Left ventricle myocardium inferior (tissue), 1 donor: ENCODE measurements at regions not wholly inside any gene's neighbourhood (a gene's known extent, or its start where the extent isn't known, plus 50 kb on each side); places are given as distances from the start of the nearest gene placed in this dataset.

Source experiments
- DNase-seq: peaks from one replicate; pipeline ENCODE4 v3.0.0-alpha.2; 2020
- H3K27ac ChIP-seq: fragments of 200-600 bp; replicated peaks from 2 replicates; pipeline ENCODE4 v1.8.0; 2021
- H3K27me3 ChIP-seq: fragments of 200-600 bp; 2 replicates; pipeline ENCODE4 v1.8.0; 2021; ENCODE audit warnings: low read depth
- H3K36me3 ChIP-seq: fragments of 200-600 bp; 2 replicates; pipeline ENCODE4 v1.8.0; 2021
- H3K4me1 ChIP-seq: fragments of 200-600 bp; 2 replicates; pipeline ENCODE4 v1.8.0; 2021
- H3K4me3 ChIP-seq: fragments of 200-600 bp; 2 replicates; pipeline ENCODE4 v1.8.0; 2021; ENCODE audit warnings: mild to moderate bottlenecking, moderate library complexity
- H3K9me3 ChIP-seq: fragments of 200-600 bp; replicated peaks from 2 replicates; pipeline ENCODE4 v1.8.0; 2021
- intact Hi-C: fragments of 100-400 bp; cut with micrococcal nuclease; formaldehyde crosslinking; loops from one replicate; pipeline ENCODE4 v1.11.0; 2022
- TF ChIP-seq, protein P1 (sequence below): fragments of 200-600 bp; IDR thresholded peaks from 2 replicates; pipeline ENCODE4 v1.8.0; 2021; ENCODE audit warnings: antibody characterized with exemption, mild to moderate bottlenecking, borderline replicate concordance
- donor health status: DM: no; HTN: yes; CAD: no; lungs with severe emphysema.

DNA sequence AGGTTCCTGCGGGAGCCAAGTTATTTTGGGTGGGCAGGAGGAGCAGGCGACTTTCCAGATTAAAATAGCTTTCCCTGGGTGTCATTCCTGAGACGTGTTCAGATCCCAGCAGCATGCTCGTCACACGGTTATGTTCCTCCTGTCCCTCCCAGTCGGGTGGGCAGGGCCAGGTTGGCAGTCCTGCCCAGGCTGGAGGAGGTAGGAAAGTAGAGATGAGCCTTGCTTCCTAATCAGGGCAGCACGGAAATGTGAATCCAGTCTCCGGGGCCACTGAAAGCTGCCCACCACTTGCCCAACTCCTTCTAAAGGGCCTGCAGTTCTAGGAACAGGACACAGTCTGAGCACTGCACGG, 137.0 kb downstream of the MRPL14 start:
- intact Hi-C loops, result no loop called here
- Histone ChIP-seq H3K4me3 (peak overlapping the region; percentile 1), H3K9me3 (no peaks in the 10 kb centered on the region), H3K4me1 (peaks cover 59% of the 10 kb centered on the region), H3K27me3 (no peaks in the 10 kb centered on the region), H3K27ac (peak overlapping the region; percentile 93), H3K36me3 (no peaks in the 10 kb centered on the region)
- TF ChIP-seq, protein P1, sequence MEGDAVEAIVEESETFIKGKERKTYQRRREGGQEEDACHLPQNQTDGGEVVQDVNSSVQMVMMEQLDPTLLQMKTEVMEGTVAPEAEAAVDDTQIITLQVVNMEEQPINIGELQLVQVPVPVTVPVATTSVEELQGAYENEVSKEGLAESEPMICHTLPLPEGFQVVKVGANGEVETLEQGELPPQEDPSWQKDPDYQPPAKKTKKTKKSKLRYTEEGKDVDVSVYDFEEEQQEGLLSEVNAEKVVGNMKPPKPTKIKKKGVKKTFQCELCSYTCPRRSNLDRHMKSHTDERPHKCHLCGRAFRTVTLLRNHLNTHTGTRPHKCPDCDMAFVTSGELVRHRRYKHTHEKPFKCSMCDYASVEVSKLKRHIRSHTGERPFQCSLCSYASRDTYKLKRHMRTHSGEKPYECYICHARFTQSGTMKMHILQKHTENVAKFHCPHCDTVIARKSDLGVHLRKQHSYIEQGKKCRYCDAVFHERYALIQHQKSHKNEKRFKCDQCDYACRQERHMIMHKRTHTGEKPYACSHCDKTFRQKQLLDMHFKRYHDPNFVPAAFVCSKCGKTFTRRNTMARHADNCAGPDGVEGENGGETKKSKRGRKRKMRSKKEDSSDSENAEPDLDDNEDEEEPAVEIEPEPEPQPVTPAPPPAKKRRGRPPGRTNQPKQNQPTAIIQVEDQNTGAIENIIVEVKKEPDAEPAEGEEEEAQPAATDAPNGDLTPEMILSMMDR, result no peak
- peak; percentile 54 for DNase-seq

DNA sequence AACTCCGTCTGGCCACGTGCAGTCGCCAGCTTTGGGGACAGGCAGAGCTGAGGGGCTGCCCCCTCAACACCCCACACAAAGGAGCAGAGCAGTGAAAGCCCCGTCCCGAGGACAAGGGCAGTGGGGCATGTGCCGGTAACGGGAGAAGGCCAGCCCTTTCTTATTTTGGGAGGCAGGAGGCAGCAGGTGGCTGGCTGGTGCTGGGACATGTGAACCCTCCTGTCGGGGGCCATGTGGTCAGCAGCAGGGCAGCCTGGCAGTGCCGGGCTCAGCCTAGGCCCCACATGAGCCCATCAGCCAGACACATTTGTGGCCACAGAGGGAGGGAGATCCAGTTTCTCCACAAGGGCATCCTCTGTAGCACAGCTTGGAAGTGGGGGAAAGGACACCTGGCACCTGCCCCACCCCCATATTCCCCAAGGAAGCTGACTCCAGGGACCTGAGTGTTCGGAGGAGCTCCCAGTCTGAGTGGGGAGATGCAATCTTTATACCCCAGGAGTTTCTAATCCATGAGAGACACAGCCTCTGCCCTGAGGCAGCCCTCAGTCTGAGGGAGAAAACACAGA, 137.6 kb downstream of the MRPL14 start:
- intact Hi-C loops, result no loop called here
- no peaks in the 10 kb centered on the region for H3K36me3 ChIP-seq
- no peaks in the 10 kb centered on the region for H3K27me3 ChIP-seq
- H3K9me3 ChIP-seq, result no peaks in the 10 kb centered on the region
- H3K27ac ChIP-seq, result peak overlapping the region; percentile 93
- peak; percentile 39 for DNase-seq
- H3K4me1 ChIP-seq, result peaks cover 59% of the 10 kb centered on the region
- H3K4me3 ChIP-seq, result peak overlapping the region; percentile 11
- TF ChIP-seq, protein P1, result no peak

GRCh38 chr6:43988801-43989200, 138.5 kb downstream of the MRPL14 start:
- no peak overlapping the region for H3K4me3 ChIP-seq
- H3K4me1 ChIP-seq, result peaks cover 55% of the 10 kb centered on the region
- no peaks in the 10 kb centered on the region for H3K9me3 ChIP-seq
- intact Hi-C loops, result no loop called here
- no peak for DNase-seq
- TF ChIP-seq, protein P1, result no peak
- H3K36me3 ChIP-seq, result no peaks in the 10 kb centered on the region
- no peaks in the 10 kb centered on the region for H3K27me3 ChIP-seq
- no peak overlapping the region for H3K27ac ChIP-seq

GRCh38 chr6:43987838-43988439, 139.3 kb downstream of the MRPL14 start:
- intact Hi-C loops, result no loop called here
- Histone ChIP-seq H3K36me3 (no peaks in the 10 kb centered on the region), H3K27ac (no peak overlapping the region), H3K4me3 (no peak overlapping the region), H3K27me3 (no peaks in the 10 kb centered on the region), H3K4me1 (peaks cover 50% of the 10 kb centered on the region), H3K9me3 (no peaks in the 10 kb centered on the region)
- no peak for DNase-seq
- TF ChIP-seq, protein P1, result no peak

DNA sequence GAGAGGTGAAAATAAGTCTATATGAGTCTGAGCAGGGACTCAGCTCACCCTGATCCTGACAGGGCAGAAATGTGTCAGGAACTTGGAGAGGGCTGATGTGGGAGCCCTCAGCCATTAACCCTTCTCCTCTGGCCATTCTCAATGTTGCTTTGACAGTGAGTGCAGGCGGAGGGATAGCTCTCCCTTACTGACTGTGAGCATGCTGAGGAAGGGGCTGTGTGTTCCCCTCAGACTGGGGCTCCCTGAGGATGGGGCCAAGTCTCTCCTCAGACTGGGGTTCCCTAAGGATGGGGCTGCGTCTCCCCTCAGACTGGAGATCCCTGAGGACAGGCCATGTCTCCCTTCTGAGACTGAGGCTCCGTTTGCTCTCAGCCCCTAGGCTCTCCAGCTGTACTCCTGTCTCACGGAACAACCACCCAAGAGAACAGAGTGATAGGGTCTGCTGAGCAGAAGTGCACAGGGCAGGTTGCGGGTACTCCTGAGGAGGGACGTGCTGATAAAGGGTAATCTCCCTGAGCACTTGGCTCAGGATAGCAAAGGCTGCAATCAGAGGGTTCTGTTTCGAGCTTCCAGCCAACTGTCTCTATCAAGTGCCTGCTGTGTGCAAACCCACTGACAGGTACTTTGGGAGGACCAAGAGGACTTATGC, 141.0 kb downstream of the MRPL14 start:
- TF ChIP-seq, protein P1, result no peak
- Histone ChIP-seq H3K4me3 (no peak overlapping the region), H3K4me1 (peaks cover 52% of the 10 kb centered on the region), H3K27me3 (no peaks in the 10 kb centered on the region), H3K36me3 (no peaks in the 10 kb centered on the region), H3K27ac (no peak overlapping the region), H3K9me3 (no peaks in the 10 kb centered on the region)
- intact Hi-C loops, result no loop called here
- DNase-seq, result no peak
